Large intestine (tissue), 3 donors: ENCODE measurements at regions not wholly inside any gene's neighbourhood (a gene's known extent, or its start where the extent isn't known, plus 50 kb on each side); places are given as distances from the start of the nearest gene placed in this dataset.

Experiments
- DNase-seq, 2 donors: peaks; one replicate each; pipeline versions ENCODE4 v3.0.0 to v3.0.0-alpha.2; 2013
- H3K27ac ChIP-seq: one replicate; pipeline ENCODE4 v1.5.1; 2013; ENCODE audit warnings: low read length
- H3K27me3 ChIP-seq: 2 replicates; pipeline ENCODE4 v1.6.1; 2013; ENCODE audit warnings: low read length; ENCODE audit not compliant: control insufficient read depth, insufficient read depth
- H3K36me3 ChIP-seq: 2 replicates; pipeline ENCODE4 v1.6.1; 2013; ENCODE audit warnings: low read length; ENCODE audit not compliant: control insufficient read depth, insufficient read depth
- H3K4me1 ChIP-seq: one replicate; pipeline ENCODE4 v1.6.1; 2013; ENCODE audit warnings: low read length; ENCODE audit not compliant: control insufficient read depth, insufficient read depth
- H3K4me3 ChIP-seq: one replicate; pipeline ENCODE4 v1.5.1; 2013; ENCODE audit warnings: low read length
- H3K9me3 ChIP-seq: one replicate; pipeline ENCODE4 v1.6.1; 2013; ENCODE audit warnings: mild to moderate bottlenecking, low read depth, low read length, moderate library complexity; ENCODE audit not compliant: control insufficient read depth
- WGBS: methylation state at CpG from one replicate; pipeline ENCODE4 v1.1.5; 2013; ENCODE audit warnings: low lambda C conversion rate; ENCODE audit not compliant: insufficient coverage; 5-methylcytosine and 5-hydroxymethylcytosine counted together

DNA sequence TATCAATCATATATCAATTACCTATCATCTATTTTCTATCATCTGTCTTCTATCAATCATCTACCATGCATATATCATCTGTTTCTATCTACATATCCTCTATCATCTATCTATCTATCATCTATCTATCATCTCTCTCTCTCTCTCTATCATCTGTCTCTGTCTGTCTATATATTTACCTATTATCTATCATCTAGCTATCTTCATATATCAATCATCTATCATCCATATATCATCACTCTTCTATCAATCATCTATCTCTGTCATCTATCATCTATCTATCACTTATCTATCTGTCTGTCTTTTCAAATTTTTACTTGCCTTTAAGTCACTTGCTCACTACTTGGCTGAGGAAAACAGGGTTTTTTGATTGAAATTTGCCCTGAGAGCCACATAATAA lies 592.3 kb downstream of the DCDC2C start:
- Histone ChIP-seq H3K4me1 (no peaks in the 10 kb centered on the region), H3K27me3 (no peaks in the 10 kb centered on the region), H3K27ac (no peak overlapping the region), H3K9me3 (no peaks in the 10 kb centered on the region), H3K36me3 (no peaks in the 10 kb centered on the region), H3K4me3 (no peak overlapping the region)
- no peak for DNase-seq

DNA sequence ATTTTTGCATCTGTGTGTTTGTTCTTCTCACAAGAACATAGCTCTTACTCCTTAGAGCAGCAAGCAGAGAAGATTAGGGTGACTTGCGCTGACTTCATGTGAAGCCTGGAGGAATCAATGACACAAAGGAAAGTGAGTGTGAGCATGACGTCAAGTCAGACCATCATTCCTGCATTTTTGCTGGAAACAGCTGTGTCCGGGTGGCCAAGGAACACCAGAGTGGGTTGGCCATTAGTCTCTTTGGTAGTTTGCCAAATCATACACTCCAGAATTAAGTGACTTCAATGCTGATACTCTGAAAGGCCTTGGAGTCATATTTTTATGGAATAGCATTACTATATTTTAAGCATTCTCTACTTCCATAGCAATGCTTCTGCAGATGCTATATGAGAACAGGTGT lies 597.2 kb downstream of the DCDC2C start:
- DNase-seq = no peak
- no peak overlapping the region for H3K4me3 ChIP-seq
- no peaks in the 10 kb centered on the region for H3K4me1 ChIP-seq
- H3K27me3 ChIP-seq = no peaks in the 10 kb centered on the region
- H3K27ac ChIP-seq = no peak overlapping the region
- no peaks in the 10 kb centered on the region for H3K9me3 ChIP-seq
- no peaks in the 10 kb centered on the region for H3K36me3 ChIP-seq
- no CpG with 5 or more reads among the region's 3 CpGs for WGBS

DNA sequence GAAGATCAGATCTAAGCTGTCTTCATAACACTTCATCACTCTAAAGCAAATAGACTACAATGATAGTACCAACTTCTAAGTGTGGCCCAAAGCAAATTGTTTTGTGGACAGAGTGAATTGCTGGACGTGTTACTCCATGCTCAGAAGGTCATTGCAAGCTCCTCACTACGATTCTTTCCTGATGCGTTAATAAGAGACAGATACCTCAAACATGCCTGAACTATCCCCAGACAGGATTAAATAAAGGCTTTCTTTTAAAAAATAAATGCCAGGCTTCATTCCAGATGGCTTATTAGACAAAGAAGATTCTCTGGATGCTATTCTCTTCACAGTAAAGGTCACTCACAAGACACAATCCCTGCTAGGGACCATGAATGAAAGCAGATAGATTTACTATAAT lies 621.2 kb downstream of the DCDC2C start:
- DNase-seq = no peak
- Histone ChIP-seq H3K4me1 (no peaks in the 10 kb centered on the region), H3K27ac (no peak overlapping the region), H3K4me3 (no peak overlapping the region), H3K27me3 (no peaks in the 10 kb centered on the region), H3K9me3 (no peaks in the 10 kb centered on the region), H3K36me3 (no peaks in the 10 kb centered on the region)
- WGBS = no CpG with 5 or more reads among the region's 3 CpGs

DNA sequence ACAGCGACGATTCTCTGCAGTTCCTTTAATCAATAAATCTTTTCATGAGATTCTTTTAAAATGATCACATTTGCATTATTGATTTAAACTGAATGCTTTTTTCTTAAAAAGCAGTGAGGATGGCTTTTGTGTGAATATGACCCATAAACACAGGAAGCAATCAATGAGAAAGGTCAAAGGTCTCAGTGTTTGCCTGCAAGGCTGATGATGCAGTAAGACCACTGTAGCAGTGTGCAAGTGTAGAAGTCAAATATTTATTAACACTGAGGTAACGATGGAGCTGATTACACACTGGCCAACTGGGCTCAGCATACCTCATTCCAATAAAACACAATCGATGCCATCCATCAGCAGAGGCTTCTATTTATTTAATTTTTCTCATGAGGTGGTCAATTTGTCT lies 633.5 kb downstream of the DCDC2C start:
- no peak for DNase-seq
- Histone ChIP-seq H3K4me1 (no peaks in the 10 kb centered on the region), H3K9me3 (no peaks in the 10 kb centered on the region), H3K27ac (no peak overlapping the region), H3K36me3 (no peaks in the 10 kb centered on the region), H3K27me3 (no peaks in the 10 kb centered on the region), H3K4me3 (no peak overlapping the region)
- 53% methylated on average over 2 of the region's 4 CpGs for WGBS

DNA sequence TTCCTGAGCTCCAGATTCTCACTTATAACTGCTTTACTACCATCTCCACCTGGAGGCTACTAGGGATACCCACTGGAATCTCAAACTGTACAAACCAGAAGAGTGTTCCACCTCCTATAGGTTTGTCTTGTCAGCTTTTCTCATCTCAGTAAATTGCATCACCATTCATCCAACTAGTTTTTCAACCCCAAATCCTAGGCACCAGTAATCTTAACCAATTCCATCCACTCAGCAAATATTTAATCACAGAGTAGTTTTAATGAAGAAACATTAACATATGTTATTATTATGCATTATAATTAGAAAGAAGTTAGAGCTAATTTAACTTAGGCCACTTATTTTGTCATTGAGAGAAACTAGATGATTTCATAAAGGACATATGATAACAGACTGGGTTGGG lies 635.0 kb downstream of the DCDC2C start:
- no peaks in the 10 kb centered on the region for H3K4me1 ChIP-seq
- H3K4me3 ChIP-seq = no peak overlapping the region
- H3K27ac ChIP-seq = no peak overlapping the region
- no peaks in the 10 kb centered on the region for H3K27me3 ChIP-seq
- DNase-seq = no peak
- H3K36me3 ChIP-seq = no peaks in the 10 kb centered on the region
- no peaks in the 10 kb centered on the region for H3K9me3 ChIP-seq

DNA sequence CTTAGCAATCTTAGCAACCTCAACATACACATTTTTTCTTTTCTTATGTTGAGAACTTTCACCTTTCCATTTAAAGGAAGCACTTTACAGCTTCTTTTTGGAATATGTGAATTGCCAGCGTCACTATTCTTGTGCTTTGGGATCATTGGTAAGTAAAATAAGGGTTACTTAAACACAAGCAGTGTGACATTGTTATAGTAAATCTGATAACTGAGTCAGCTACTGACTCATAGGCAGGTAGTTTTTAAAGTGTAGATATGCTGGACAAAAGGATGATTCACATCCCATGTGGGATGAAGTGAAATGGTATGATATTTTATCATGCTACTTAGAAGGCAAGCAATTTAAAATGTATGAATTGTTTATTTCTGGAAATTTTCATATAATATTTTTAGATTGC lies 637.2 kb downstream of the DCDC2C start:
- Histone ChIP-seq H3K4me1 (no peaks in the 10 kb centered on the region), H3K4me3 (no peak overlapping the region), H3K36me3 (no peaks in the 10 kb centered on the region), H3K27ac (no peak overlapping the region), H3K9me3 (no peaks in the 10 kb centered on the region), H3K27me3 (no peaks in the 10 kb centered on the region)
- no peak for DNase-seq
- no CpG with 5 or more reads among the region's 1 CpG for WGBS

DNA sequence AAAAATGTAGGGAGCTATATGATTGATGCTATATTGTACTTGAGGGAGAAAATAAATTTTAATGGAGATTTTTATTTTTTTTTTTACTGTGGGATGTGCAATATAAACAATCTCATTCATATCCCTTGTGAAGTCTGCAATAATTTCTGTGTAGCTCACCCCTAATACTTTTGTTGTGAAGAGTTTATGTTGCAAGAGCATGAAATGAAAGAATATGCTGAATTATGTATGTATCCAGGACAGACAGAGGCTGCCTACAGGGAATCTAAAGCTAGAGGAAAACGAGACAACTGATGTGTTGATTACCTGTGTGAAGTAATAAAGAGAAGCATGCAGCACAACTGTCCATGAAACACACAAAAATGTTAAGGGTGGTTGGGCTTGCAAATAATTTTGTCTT lies 643.3 kb downstream of the DCDC2C start:
- no peak for DNase-seq
- no peak overlapping the region for H3K4me3 ChIP-seq
- 33% methylated on average over 1 of the region's 1 CpG for WGBS
- no peaks in the 10 kb centered on the region for H3K36me3 ChIP-seq
- H3K4me1 ChIP-seq = no peaks in the 10 kb centered on the region
- no peak overlapping the region for H3K27ac ChIP-seq
- H3K27me3 ChIP-seq = no peaks in the 10 kb centered on the region
- no peaks in the 10 kb centered on the region for H3K9me3 ChIP-seq

DNA sequence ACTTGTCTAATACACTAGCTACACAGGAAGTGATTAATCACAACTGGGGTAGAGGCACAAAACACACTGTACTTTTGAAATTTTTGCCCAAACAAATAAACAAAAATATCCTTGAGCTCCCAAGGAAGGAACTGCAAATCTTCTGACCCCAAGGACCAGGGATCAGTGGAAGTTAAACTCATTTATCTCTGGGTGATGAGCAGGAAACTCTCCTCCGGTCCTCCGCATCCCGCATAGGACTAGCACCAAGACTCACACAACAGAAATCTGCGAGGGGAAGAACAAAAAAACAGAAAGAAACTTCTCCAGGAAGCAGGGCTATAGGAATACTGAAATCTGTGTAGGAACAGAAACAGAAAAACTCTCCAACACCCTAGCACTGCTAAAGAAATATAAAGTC lies 650.3 kb downstream of the DCDC2C start:
- no peaks in the 10 kb centered on the region for H3K27me3 ChIP-seq
- H3K36me3 ChIP-seq = no peaks in the 10 kb centered on the region
- no peaks in the 10 kb centered on the region for H3K9me3 ChIP-seq
- no peak overlapping the region for H3K27ac ChIP-seq
- WGBS = 80% methylated on average over 1 of the region's 4 CpGs
- H3K4me3 ChIP-seq = no peak overlapping the region
- no peaks in the 10 kb centered on the region for H3K4me1 ChIP-seq
- DNase-seq = no peak

DNA sequence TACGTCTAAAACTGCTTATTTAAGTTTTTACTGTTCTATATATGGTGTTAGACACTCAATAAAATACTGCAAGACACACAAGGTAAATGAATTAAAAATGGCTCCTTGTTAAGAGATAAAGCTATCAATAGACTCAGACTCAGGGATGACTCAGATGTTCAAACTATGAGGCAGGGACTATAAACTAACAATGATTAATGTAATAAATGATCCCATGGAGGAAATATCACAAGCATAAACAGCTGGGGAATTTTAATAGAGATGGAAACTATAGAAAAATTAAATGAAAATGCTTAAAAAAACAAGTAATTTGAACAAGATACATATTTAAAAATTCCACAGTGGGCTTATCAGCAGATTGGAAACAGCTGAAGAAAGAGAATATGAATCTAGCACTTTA lies 650.8 kb downstream of the DCDC2C start:
- H3K27ac ChIP-seq = no peak overlapping the region
- no peaks in the 10 kb centered on the region for H3K27me3 ChIP-seq
- H3K4me1 ChIP-seq = no peaks in the 10 kb centered on the region
- no peaks in the 10 kb centered on the region for H3K9me3 ChIP-seq
- no peak overlapping the region for H3K4me3 ChIP-seq
- no peaks in the 10 kb centered on the region for H3K36me3 ChIP-seq
- no peak for DNase-seq
- no CpG with 5 or more reads among the region's 1 CpG for WGBS

DNA sequence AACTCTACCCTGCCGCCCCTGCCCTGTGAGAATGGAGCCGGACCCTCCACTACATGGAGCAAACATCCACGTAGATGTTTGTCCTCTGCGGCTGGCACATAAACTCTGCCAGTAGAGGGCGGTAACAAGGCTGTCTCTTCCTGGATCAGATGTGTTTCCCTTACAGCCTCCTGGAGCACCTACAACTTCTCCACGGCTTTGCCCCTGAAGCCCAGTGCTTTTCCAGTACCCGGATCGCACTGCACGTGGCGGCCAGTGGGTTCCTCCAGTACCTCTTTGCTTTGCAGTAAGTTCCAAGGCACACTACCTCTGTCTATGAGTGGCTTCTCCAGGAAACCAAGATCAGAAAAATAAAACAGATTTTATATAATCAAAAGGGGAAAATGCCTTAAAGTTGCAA lies 651.3 kb downstream of the DCDC2C start:
- no peak for DNase-seq
- Histone ChIP-seq H3K27ac (no peak overlapping the region), H3K9me3 (no peaks in the 10 kb centered on the region), H3K36me3 (no peaks in the 10 kb centered on the region), H3K4me1 (no peaks in the 10 kb centered on the region), H3K4me3 (no peak overlapping the region), H3K27me3 (no peaks in the 10 kb centered on the region)
- no CpG with 5 or more reads among the region's 10 CpGs for WGBS

DNA sequence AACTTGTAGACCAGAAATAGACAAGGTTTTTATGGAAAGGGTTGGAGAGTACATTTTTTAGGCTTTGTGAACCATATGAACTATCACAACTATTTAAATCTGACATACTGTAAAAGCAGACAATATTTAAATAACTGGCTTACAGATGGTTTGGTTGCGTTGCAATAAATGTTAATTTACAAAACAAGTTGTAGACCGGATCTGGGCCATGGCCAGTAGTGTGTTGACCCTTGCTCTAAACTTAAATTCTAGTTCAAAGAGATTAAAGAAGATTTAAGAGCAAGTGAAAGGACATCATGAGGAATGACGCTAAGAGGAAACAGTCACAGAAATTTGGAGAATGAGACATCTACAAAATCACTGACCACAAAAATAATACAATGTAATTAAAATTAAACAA lies 652.7 kb downstream of the DCDC2C start:
- 100% methylated on average over 1 of the region's 3 CpGs for WGBS
- no peak for DNase-seq
- no peaks in the 10 kb centered on the region for H3K4me1 ChIP-seq

More for the DNA sequence above, 652.7 kb downstream of the DCDC2C start:
- Histone ChIP-seq H3K36me3 (no peaks in the 10 kb centered on the region), H3K4me3 (no peak overlapping the region), H3K27me3 (no peaks in the 10 kb centered on the region), H3K9me3 (no peaks in the 10 kb centered on the region), H3K27ac (no peak overlapping the region)
